NCI-H146 (cell line): ENCODE measurements at regions not wholly inside any gene's neighbourhood (a gene's known extent, or its start where the extent isn't known, plus 50 kb on each side); places are given as distances from the start of the nearest gene placed in this dataset.

Experiments
- DNase-seq: peaks from one replicate; lab custom pipeline; 2025; lab: John Stamatoyannopoulos, UW

DNA sequence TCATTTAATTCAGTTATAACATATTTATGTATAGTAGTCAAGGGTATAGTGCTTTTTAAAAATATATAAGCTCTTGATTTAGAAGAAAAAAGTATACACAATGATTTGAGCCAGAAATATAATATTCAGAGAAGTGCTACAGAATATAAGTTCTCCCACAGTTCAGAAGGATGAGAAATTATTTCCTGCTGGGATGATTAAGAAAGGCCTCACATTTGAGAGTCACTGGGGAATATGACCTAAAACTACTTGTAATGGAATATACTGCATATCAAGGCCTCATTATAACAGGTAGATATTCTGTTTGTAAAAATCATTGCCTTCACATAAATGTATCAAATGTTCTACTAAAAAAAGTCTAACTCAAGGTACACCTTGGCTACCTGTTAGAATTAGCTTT lies 203.5 kb downstream of the MBD2 start:
- DNase-seq = no peak

DNA sequence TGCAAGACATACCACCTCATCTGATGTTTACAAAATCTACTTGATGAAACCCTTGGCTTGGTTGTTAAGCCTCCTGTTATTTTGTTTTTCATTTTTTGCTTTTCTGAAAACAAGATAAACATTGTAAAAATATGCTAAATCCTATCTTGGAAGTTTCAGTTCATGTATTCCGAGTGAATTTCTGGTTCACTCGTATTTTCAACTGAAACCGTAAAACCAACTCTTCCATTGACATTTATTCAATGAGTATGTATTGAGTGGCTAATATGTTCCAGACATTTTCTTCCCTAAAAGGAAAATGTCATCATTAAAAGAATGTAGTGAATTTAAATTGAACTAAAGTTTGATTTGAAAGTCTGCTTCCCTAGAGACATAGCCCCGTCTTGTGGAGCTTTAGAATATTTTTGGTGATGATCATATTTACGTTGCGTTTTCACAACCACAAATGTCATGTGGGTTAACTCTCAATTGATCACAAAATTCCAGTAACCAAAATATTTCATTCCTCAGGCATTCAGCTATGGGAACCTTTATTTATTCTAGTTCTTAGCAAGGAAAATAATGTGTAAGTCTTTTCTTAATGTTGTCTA lies 204.2 kb downstream of the MBD2 start:
- no peak for DNase-seq

DNA sequence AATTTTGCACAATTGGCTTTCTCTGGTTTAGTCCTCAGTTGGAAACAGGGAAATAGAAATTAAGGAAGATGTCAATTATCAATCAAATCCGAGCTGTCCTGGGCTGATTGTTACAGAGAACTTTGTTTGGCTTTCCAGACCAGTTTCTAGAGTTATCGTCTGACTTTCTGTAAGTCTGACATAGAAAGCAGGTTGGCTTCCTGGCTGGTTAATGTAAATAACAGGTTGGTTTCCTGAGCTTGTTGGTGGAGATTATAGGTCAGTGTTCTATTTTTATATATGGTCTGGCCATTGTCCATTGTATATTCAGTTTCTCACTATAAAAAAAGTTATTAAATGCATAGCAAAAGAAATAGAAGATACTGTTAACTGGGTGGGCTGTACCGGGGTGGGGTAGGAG lies 204.8 kb downstream of the MBD2 start:
- DNase-seq = no peak

DNA sequence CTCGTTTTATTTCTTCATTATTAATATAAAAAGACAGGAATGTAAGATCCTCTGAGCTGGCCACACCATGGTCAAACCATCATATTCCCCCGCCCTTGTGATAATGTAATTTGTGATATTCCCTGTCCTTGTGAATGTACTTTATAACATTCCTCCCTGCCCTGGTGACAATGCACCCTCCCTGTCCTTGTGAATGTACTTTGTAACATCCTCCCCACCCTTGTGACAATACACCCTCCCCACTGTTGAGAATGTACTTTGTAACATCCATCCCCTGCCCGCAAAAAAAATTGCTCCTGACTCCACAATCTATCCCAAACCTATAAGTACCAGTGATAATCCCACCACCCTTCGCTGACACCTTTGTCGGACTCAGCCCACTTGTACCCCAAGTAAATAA lies 211.0 kb downstream of the MBD2 start:
- DNase-seq = no peak

DNA sequence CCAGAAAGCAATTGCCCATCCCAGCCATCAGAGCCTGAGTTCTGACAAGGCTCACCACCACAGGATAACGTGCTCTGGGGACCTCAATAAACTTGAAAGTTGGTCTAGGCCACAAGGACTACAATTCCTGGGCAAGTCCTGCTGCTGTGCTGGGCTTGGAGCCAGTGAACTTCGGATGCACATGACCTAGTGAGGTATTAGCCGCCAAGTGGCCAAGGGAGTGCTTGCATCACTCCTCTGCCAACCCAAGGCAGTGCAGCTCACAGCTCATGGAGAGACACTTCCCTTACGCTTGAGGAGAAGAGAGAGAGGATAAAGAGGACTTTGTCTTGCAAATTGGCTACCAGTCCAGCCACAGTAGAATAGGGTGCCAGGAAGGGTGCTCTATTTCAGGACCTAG lies 219.6 kb downstream of the MBD2 start:
- DNase-seq = no peak

DNA sequence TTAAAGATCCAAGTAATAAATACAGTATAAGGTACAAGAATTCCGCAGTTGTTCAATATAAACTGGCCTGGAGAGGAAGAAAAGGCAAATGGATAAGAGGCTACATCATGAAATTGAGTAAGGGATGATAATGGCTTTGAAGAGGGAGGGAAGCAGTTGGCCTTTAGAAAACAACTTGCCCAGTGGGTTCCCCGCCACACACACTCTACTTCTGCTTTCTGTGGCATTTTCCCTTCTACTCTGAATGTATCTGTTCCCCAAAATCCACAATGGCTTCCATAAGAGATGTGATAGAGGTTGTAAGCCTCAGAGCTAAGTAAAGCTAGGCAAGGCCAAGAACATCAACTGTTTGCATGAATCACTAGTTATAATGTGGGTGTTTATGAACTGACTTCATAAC lies 221.3 kb downstream of the MBD2 start:
- DNase-seq = no peak

DNA sequence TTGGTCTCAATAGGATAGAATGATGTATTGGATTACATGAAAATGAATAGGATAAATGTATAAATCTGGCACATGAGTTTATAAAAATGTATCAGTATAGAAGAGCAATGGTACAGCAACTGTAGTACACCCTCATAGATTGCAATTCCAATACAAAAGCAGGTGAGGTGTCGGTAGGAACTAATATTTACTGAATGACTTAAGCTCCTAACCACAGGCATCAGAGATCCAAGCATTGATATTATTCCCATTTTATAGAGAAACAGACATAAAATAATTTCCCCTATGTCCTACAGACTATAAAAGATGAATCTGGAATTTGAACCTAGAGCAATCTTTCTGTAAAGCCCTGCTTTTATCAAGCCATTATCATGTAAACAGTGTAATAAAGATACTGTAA lies 227.4 kb downstream of the MBD2 start:
- no peak for DNase-seq

DNA sequence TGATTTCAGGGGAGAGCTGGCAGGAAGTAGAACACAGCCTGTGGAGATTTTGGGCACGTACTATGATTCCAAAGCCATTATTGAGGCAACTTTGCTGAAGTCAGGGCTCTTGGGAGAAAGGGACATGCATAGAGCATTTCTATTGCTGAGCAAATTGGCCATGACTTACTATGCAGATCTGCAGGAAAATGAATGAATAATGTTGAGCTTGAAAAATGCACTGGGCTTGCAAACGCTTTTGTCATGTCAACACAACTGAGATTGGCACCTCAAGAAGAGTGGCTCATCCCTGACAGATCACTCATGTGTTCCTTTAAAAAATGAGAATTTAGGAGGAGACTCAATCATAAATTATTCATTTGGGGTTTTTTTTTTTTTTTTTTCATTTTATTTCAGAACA lies 230.5 kb downstream of the MBD2 start:
- no peak for DNase-seq

DNA sequence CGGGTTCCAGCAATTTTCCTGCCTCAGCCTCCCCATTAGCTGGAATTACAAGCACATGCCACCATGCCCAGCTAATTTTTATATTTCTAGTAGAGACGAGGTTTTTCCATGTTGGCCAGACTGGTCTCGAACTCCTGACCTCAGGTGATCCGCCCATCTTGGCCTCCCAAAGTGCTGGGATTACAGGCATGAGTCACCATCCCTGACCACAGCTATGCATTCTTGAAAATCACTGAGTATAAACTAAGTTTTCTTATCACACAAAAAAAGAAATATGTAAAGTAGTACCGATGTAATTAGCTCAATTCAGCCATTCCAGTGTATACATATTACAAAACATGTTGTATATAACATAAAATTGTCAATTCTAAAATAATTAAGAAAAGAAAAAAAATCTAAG lies 232.7 kb downstream of the MBD2 start:
- no peak for DNase-seq

DNA sequence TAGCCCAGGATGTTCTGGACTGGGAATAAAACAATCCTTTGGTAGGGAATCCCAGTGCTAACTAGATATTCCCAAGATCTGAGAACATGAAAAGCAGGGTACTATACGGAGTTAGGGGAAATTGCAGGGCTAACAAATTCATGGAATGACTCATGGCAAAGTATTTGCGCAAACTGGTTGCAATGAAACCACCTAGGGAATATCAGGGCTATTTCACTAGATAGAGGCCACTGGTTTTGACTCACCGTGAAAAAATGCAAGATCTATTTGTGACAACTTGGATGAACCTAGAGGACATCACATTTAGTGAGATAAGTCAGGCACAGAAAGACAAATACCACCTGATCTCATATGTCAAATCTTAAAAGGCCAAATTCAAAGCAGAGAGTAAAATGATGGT lies 233.3 kb downstream of the MBD2 start:
- DNase-seq = no peak

DNA sequence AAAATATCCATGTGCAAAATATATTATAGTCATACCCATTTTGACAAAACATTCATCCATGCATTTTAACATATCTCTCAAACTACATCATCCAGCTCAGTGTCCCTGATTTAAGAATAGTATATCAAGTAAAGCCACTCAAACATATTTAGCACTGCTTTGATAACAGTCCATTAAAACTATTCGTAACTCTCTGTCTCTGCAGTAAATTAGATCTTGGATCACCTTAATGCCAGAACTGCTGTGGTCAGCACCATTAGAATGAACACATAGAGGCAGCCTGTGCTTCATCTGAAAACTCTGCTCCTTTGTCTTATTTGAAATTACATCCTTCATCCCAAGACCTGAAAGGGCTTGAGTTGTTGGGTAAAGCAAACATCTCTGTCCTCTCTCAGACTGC lies 234.0 kb downstream of the MBD2 start:
- DNase-seq = no peak

DNA sequence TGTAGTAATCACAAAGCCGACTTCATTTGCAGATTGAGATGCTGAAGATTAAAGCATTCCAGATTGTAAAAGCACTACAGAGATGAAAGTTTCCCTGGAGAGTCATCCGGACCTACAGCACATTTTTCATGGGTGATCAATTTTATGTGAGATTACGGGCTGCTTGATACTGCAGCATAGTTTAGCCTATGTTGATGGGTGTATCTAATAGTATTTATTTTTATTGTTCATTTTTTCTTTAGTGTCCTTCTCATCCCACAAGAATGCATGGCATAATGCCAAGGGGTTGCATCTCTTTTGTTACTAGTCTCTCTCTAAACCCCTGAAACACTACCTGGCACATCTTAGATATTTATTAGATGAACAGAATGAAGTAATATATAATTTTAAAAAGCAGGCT lies 240.4 kb downstream of the MBD2 start:
- no peak for DNase-seq

DNA sequence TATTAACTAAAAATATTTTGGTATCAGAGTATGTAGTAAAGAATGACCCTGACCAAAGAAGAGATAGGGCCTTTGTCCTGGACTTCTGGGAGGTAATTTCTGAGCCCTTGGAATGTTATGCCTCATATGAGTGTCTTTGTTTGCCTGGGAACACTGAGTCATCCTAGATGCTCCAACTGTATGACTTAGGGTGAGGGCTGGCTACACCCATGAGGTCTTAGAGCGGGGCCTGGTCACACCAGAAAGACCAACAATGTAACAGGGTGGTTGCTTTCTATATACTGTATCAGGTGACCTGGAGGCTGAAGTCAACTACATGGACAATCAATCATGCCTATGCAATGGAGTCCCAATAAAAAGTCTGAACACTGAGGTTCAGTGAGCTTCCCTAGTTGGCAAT lies 253.1 kb downstream of the MBD2 start:
- no peak for DNase-seq

DNA sequence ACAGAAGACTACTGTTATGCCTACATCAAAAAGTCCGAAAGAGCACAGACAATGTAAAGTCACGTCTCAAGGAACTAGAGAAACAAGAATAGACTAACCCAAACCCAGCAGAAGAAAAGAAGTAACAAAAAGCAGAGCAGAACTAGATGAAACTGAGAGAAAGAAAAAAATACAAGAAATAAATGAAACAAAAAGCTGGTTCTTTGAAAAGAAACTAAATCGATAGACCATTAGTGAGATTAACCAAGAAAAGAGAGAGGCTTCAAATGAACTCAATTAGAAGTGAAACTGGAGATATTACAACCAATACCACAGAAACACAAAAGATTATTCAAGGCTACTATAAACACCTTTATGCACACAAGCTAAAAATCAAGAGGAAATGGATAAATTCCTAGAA lies 271.8 kb downstream of the MBD2 start:
- DNase-seq = no peak

DNA sequence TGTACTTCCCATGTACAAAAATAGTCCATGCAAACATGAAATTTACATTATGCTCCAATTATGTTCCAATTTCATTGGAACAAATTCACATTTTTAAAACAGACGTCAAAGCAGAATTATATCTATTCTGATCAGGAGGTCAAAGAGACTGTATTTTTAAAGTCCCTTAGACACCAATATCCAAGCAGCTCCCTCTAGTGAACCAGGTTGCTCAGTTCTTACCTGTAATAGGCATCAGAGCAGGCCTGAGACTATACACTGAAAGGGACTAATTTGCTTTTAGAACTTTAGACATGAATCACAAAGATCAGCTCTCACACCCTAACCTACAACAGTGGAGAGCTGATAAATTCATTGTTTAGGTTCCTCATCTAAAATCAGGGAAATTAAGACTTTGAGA lies 273.9 kb downstream of the MBD2 start:
- no peak for DNase-seq

DNA sequence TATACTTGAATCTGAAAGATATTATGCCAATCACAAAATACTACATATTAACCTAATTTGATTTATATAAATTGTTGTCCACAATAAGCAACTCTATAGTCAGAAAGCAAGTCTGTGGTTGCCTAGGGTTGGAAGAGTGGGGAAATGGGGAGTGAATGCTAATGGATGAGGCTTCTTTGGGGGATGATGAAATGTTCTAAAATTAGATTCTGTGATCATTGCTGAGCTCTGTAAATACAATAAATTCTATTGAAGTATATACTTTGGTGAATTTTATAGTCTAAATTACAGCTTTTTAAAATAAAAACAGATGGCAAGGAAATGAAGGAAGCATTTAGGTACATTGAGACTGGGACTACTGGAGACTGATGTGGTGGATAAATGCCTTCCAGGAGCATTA lies 275.5 kb downstream of the MBD2 start:
- no peak for DNase-seq

DNA sequence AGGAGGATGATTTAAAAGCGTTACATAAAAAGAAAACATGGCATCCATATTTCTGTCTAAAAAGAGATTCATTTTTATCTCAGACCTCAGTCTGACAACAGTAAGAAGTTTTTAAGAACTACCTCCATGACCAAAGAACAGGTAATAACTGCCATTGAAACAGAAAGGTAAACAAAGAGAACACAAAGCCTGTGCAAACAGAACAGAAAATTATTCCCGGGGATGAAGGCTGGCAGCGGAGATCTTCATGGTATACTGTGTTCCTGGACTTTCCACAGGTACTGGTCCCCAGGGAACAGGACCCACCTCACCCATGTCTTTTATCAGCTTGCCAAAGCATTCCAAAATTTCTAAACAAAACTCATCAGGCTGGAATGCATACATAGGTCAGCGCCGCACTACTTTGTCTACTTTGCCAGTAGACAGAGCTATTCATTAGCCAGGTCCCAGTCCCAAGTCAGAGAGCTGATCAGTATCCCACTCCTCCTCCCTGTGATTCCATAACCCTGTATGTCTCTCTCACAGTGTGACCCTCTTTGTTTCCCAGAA lies 277.3 kb downstream of the MBD2 start:
- DNase-seq = peak; percentile 28

DNA sequence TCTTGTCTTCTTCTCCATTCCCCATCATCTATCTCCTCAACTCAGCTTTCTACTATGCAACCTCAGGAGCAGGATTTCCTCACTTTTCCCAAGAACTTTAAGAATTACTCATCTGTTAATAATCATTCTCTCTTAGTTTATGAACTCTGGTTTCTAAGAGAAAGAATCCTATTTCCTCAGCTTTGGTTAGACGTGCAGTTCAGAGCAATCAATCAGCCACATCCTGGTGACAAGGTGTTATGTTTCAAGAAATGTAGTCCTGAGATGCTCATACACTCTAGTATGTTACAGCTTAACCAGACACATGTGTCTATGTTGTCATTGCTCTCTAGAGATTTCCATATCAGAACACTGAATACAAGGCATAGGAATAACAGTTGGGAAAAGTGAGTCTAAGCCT lies 277.9 kb downstream of the MBD2 start:
- DNase-seq = no peak

DNA sequence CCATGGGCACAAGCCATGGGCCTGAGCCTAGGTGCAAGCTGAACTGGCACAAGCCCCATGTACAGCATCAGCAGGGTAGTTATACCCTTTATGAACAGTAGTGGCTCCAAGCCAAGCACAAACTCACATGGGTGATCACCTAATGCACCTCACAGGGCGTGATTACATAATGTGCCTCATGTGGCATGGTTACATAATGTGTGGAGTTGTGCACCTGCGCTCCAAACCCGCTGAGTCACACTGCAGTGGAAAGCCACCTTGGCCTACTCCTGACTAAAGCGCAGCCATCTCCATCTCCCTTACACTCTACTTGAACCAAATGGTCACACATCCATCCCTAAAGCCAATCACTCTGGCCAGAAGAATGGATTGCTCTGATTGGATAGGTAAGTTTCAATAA lies 279.7 kb downstream of the MBD2 start:
- DNase-seq = no peak

DNA sequence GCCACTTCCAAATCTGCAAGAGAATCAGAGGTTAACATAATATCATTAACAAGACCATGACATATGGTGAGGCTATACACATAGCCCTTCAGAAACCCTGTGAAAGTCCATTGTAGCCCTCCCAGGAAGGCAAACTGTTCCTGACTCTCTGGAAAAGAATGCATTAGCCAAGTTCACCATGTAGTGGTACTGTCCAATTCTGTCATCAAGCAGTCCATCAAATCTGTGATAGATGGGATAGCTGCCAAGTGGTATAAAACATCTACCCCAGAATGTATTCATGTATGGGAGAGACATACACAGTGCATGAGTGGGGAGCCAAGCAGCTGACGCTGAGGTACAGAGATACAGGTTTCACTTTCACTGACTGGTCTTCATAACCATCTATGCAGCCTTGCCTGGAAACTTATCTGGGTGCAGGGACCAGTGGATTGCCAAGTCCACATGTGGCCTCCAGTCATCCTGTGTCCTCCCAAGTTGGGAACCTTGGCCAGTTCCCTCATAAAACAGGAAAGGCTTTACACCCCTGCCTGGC lies 281.1 kb downstream of the MBD2 start:
- no peak for DNase-seq

DNA sequence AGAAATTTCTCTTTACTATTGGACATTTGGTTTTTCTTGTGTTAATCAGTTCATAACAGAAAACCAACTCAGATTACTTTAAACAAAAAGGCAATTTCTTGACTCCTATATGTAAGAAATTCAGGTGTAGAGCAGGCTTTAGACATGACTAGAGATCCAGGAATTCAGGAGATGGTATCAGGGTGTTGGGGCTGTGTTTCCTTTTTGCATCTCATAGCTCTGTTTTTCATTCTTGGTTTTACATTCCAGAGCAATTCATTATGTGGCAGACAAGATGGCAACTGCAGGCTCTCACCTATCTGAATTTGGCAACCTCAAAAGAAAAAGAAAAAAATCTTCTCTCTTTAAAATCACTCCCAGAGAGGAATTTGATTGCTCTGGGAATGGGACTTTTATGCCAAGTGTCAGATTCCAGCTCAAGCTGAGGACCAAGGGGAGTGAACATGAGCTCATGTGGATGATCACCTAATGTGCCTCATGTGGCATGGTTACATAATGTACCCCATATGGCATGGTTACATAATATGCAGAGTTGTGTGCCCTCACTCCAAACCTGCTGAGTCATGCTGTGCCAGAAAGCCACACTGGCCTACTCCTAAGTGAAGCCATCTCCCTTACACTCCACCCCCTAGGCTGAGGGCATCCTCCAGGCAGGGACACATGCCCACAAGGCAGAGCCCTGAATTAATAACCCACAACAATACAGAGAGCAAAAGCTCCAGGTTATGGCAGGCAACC lies 282.7 kb downstream of the MBD2 start:
- no peak for DNase-seq

DNA sequence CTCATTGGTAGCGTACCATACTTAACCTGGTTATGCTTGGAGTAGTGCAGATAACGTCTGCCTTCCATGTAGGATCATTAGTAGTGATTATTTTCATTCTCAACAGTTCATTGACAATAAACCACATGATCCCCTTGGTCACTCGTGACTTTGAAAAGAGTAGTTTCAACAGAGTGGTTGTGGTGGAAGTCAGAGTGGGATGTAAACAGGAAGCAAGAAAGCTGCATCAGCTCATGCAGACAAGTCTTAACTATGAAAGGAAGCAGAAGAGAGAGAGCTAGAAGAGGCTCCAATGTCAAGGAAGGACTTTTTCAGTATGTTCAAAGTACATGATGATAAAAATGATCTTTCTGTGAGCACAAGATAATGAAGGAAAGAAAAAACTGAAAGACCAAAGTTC lies 287.4 kb downstream of the MBD2 start:
- no peak for DNase-seq

DNA sequence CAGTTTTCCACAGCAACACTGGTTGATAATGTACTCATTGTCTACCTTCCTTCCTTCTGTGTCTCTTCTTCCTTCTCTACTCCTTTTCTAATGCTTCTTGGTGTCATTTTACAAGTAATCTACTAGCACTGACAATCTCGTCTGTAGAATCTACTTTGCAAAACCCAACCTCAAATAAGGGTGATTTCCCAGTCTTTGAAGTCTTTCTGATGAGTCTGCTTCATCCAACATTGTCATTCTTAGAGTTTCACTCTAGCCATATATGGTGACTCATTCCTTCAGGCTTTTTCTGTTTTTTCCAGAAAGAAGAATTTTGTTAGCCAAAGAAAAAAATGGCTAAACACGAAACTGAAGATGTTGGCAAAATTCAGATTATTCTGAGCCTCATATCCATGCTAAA lies 288.7 kb downstream of the MBD2 start:
- DNase-seq = no peak

DNA sequence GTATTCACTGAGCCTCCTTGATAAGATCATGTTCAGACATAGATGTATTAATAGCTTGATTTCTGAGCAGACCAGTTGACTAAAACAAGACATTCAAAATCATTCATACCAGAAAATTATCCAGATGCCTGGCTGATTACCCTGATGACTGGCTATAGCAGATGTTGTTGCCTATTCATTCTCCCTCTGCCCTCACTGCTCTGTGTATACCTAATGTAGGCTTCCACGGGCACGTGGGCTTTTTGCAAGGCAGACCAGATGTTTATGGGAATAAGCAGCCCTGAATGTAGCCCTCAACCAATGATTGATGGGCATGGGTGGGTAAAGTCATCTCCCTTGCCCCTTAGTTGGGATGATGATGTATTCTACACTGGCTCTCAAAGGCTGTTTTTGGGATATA lies 289.1 kb downstream of the MBD2 start:
- no peak for DNase-seq
